Retinal pigment epithelial cell (primary cell): ENCODE measurements at regions not wholly inside any gene's neighbourhood (a gene's known extent, or its start where the extent isn't known, plus 50 kb on each side); places are given as distances from the start of the nearest gene placed in this dataset.
"Not testable (repeated sequence)": the region's sequence is repeated elsewhere in the genome, so short reads cannot be mapped to it uniquely, and the experiment has no call there.

ENCODE experiments used
- DNase-seq: peaks from one replicate; pipeline ENCODE4 v3.0.0-alpha.2; 2010; ENCODE audit warnings: low read depth
- H3K4me3 ChIP-seq: 2 replicates; pipeline ENCODE4 v1.5.1; 2011; ENCODE audit warnings: mild to moderate bottlenecking, low read length, control low read depth, moderate library complexity
- CTCF ChIP-seq: conservative IDR thresholded peaks from 2 replicates; pipeline ENCODE4 v1.5.1; 2011; ENCODE audit warnings: low read depth, low read length, control low read depth, inconsistent platforms

DNA sequence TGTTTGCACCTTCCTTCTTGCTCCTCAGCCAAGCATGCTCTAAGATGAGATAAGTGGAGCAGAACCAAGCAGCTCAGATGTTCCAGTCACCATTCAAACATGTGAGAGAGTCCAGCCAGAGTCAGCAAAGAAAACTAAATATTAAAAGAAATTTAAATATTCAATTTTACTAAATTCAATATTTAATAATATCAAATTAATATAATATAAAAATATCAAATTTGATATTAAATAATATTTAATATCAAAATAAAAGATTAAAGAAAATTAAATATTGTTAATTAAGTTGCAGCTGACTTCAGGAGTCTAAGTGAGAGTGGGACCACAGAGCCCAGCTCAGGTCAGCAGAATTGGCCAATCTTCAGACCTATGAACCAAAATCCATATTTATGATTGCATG is 526.1 kb upstream of the FLRT2 start:
- DNase-seq: no peak
- H3K4me3 ChIP-seq: no peak overlapping the region
- TF ChIP-seq CTCF: no peak

DNA sequence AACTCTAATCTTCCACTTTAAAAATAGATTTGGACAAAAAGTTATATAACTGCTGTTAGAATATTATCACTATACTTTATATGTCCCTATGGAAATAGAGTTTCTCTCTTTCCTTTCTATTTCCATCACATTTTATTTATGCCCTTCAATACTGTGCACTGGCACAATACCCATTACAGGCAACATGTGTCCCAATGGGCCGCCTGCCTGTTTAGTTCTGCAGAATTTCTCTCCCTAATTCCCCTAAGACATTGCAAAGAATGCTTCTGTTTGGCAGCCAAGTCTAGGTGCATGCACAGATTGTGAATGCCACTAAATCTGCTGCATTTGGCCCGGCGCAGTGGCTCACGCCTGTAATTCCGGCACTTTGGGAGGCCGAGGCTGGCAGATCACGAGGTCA is 520.4 kb upstream of the FLRT2 start:
- H3K4me3 ChIP-seq: no peak overlapping the region
- DNase-seq: no peak

DNA sequence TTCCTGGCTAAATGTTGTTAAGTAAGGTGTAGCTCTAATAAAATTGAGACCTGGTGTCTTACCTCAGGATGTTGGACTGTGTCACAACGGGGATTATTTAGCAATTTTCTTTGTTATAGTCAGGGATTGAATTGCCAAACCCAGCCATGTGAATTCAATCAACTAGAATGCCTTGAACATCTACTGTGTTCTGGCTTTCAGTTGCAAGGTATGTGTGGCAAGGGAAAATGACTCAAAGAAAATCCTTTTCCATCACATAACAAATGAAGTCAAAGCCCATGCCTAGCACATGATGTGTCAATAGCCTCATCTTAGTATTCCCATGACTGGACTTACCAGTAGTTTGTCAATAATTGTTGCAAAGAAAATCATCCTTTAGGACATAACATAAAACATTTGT is 519.8 kb upstream of the FLRT2 start:
- no peak for TF ChIP-seq CTCF
- DNase-seq: no peak
- no peak overlapping the region for H3K4me3 ChIP-seq

More for the DNA sequence above, 520.4 kb upstream of the FLRT2 start:
- TF ChIP-seq CTCF: no peak

DNA sequence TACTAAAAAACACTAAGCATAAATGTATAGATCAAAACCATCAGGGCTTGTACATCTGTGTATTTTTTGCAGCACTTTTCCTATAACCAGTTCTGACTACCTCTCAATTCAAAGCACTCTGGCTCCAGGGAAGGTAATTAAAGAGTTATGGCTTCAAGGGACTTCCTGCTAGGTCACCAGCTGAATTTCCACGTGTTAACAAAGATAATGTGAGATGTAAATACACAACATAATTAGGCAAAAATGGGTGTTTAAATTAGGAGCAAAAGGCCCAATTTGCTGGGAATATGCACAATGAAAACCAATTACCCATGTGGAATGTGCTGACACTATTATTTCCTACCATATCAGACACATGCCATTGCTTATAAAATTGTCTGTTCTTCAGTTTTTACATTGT is 513.4 kb upstream of the FLRT2 start:
- no peak overlapping the region for H3K4me3 ChIP-seq
- no peak for DNase-seq
- no peak for TF ChIP-seq CTCF

DNA sequence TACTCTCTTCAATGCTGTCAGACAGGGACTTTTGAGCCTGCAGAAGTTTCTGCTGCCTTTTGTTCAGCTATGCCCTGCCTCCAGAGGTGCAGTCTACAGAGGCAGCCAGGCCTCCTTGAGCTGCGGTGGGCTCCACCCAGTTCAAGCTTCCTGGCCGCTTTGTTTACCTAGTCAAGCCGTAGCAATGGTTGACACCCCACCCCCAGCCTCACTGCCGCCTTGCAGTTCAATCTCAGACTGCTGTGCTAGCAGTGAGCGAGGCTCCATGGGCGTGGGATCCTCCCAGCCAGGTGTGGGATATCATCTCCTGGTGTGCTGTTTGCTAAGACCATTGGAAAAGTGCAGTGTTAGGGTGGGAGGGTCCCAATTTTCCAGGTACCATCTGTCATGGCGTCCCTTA is 506.1 kb upstream of the FLRT2 start:
- not testable (repeated sequence) for H3K4me3 ChIP-seq, DNase-seq

DNA sequence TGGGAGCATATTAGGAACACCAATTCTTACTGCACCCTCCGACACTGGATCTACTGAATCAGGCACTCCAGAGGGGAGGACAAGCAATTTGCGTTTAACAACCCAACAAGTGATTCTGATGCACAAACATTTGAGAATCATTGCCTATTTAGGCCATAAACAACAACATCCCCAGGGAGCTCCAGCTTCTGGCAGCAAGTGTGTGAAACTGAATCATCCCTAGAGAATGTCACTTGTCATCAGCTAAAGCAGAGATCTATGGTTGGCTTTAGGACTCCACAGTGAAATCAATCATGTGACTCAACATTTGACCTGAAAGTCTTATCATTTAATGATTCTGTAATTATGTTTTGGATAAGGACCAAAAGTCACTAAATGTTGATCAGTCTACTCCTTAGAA is 505.0 kb upstream of the FLRT2 start:
- no peak overlapping the region for H3K4me3 ChIP-seq
- no peak for DNase-seq
- no peak for TF ChIP-seq CTCF

- TF ChIP-seq CTCF: no peak
- H3K4me3 ChIP-seq: no peak overlapping the region
- no peak for DNase-seq
Measured at GRCh38 chr14:85027681-85028370, 502.1 kb upstream of the FLRT2 start.
